Epithelial cell of esophagus (primary cell): ENCODE measurements at regions not wholly inside any gene's neighbourhood (a gene's known extent, or its start where the extent isn't known, plus 50 kb on each side); places are given as distances from the start of the nearest gene placed in this dataset.

Source experiments
- DNase-seq: peaks from one replicate; pipeline ENCODE4 v3.0.0; 2010; ENCODE audit warnings: low read depth
- H3K4me3 ChIP-seq: 2 replicates; pipeline ENCODE4 v1.5.1; 2011; ENCODE audit warnings: mild to moderate bottlenecking, low read length, control low read depth
- TF ChIP-seq, protein P1 (sequence below): IDR thresholded peaks from 2 replicates; pipeline ENCODE4 v1.5.1; 2011; ENCODE audit warnings: low read depth, mild to moderate bottlenecking, low read length, control low read depth, inconsistent platforms; ENCODE audit not compliant: insufficient read depth; ENCODE audit errors: missing control alignments

- peak; percentile 15 for DNase-seq
- TF ChIP-seq, protein P1, sequence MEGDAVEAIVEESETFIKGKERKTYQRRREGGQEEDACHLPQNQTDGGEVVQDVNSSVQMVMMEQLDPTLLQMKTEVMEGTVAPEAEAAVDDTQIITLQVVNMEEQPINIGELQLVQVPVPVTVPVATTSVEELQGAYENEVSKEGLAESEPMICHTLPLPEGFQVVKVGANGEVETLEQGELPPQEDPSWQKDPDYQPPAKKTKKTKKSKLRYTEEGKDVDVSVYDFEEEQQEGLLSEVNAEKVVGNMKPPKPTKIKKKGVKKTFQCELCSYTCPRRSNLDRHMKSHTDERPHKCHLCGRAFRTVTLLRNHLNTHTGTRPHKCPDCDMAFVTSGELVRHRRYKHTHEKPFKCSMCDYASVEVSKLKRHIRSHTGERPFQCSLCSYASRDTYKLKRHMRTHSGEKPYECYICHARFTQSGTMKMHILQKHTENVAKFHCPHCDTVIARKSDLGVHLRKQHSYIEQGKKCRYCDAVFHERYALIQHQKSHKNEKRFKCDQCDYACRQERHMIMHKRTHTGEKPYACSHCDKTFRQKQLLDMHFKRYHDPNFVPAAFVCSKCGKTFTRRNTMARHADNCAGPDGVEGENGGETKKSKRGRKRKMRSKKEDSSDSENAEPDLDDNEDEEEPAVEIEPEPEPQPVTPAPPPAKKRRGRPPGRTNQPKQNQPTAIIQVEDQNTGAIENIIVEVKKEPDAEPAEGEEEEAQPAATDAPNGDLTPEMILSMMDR = no peak
- no peak overlapping the region for H3K4me3 ChIP-seq
Observed at GRCh38 chr5:158430166-158430797, 571.3 kb upstream of the CLINT1 start.

- TF ChIP-seq, protein P1 = no peak
- H3K4me3 ChIP-seq = no peak overlapping the region
- peak; percentile 86 for DNase-seq
Observed at GRCh38 chr5:158429564-158429963, 570.6 kb upstream of the CLINT1 start.

DNA sequence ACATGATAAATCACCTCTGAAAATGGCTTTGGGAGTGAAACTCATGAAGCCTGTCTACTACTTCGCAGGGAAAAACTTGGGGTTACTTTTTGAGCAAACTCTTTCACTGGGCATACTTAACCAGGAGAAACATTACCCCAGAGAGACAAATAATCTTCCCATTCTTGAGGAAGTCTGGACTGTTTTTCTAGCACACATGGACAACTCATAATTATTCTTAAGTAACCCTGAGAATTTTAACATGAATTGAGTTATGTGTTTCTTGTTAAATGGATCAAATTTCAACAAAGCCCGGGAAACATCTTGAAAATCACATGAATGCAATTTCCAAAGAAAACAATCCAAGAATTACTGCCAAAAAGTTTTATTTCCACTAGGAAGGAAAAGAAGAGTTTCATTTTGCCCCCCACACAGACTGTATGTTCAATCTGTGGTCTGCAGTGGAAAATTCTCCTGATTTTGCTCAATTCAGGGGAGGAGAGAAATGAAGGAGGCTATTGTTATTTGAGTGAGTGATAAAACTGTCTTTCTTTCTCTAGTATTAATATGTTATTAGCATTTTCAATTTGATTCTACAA, 564.8 kb upstream of the CLINT1 start:
- no peak for DNase-seq
- TF ChIP-seq, protein P1 = no peak
- no peak overlapping the region for H3K4me3 ChIP-seq

GRCh38 chr5:158422653-158423515, 563.9 kb upstream of the CLINT1 start:
- H3K4me3 ChIP-seq = no peak overlapping the region
- TF ChIP-seq, protein P1 = no peak
- no peak for DNase-seq

- TF ChIP-seq, protein P1 = no peak
- no peak for DNase-seq
- H3K4me3 ChIP-seq = no peak overlapping the region
Observed at GRCh38 chr5:158421319-158421718, 562.4 kb upstream of the CLINT1 start.

- no peak for DNase-seq
- TF ChIP-seq, protein P1 = no peak
- H3K4me3 ChIP-seq = no peak overlapping the region
Observed at GRCh38 chr5:158419186-158419585, 560.2 kb upstream of the CLINT1 start.
